ENCODE measurements at regions not wholly inside any gene's neighbourhood (a gene's known extent, or its start where the extent isn't known, plus 50 kb on each side); places are given as distances from the start of the nearest gene placed in this dataset.

GRCh38 chr5:21159510-21160059 lies 1171.6 kb upstream of the CDH18 start:
- no peak for DNase-seq

- DNase-seq = no peak
Measured at GRCh38 chr5:21154526-21154925, 1166.5 kb upstream of the CDH18 start.

- DNase-seq = no peak
Measured at GRCh38 chr5:21152611-21153010, 1164.6 kb upstream of the CDH18 start.

- DNase-seq = no peak
Measured at GRCh38 chr5:21145376-21145775, 1157.4 kb upstream of the CDH18 start.

GRCh38 chr5:21143686-21144085 lies 1155.7 kb upstream of the CDH18 start:
- DNase-seq = no peak

- no peak for DNase-seq
Measured at GRCh38 chr5:21142791-21143190, 1154.8 kb upstream of the CDH18 start.

- no peak for DNase-seq
Measured at GRCh38 chr5:21140987-21141386, 1153.0 kb upstream of the CDH18 start.

- no peak for DNase-seq
Measured at GRCh38 chr5:21126236-21126635, 1138.2 kb upstream of the CDH18 start.

- no peak for DNase-seq
Measured at GRCh38 chr5:21125238-21125983, 1137.4 kb upstream of the CDH18 start.

- no peak for DNase-seq
Measured at GRCh38 chr5:21121213-21121612, 1133.2 kb upstream of the CDH18 start.

GRCh38 chr5:21097661-21098060 lies 1109.7 kb upstream of the CDH18 start:
- DNase-seq = no peak

- no peak for DNase-seq
Measured at GRCh38 chr5:21094619-21095018, 1106.6 kb upstream of the CDH18 start.

GRCh38 chr5:21087766-21088165 lies 1099.8 kb upstream of the CDH18 start:
- DNase-seq = no peak

GRCh38 chr5:21085791-21086190 lies 1097.8 kb upstream of the CDH18 start:
- DNase-seq = no peak

GRCh38 chr5:21071986-21072385 lies 1084.0 kb upstream of the CDH18 start:
- DNase-seq = no peak

GRCh38 chr5:21071421-21071820 lies 1083.4 kb upstream of the CDH18 start:
- no peak for DNase-seq

GRCh38 chr5:21070858-21071257 lies 1082.9 kb upstream of the CDH18 start:
- DNase-seq = no peak

GRCh38 chr5:21067724-21068123 lies 1079.7 kb upstream of the CDH18 start:
- DNase-seq = no peak

GRCh38 chr5:21063146-21063545 lies 1075.1 kb upstream of the CDH18 start:
- DNase-seq = no peak

- DNase-seq = no peak
Measured at GRCh38 chr5:21058289-21058688, 1070.3 kb upstream of the CDH18 start.

- DNase-seq = no peak
Measured at GRCh38 chr5:21051945-21052344, 1063.9 kb upstream of the CDH18 start.

- DNase-seq = no peak
Measured at GRCh38 chr5:21049901-21050300, 1061.9 kb upstream of the CDH18 start.

- DNase-seq = no peak
Measured at GRCh38 chr5:21030981-21031380, 1043.0 kb upstream of the CDH18 start.

- DNase-seq = no peak
Measured at GRCh38 chr5:21024966-21025365, 1037.0 kb upstream of the CDH18 start.

- DNase-seq = no peak
Measured at GRCh38 chr5:21013237-21013636, 1025.2 kb upstream of the CDH18 start.
